BE2C (cell line): ENCODE measurements at regions not wholly inside any gene's neighbourhood (a gene's known extent, or its start where the extent isn't known, plus 50 kb on each side); places are given as distances from the start of the nearest gene placed in this dataset.
"Not testable (repeated sequence)": the region's sequence is repeated elsewhere in the genome, so short reads cannot be mapped to it uniquely, and the experiment has no call there.

Source experiments
- DNase-seq: peaks from one replicate; pipeline ENCODE4 v3.0.0-alpha.2; 2020
- H3K27me3 ChIP-seq: fragments of 250-450 bp; sonication (Bioruptor Pico); 2 replicates; pipeline ENCODE4 v1.5.1; 2020; ENCODE audit warnings: mild to moderate bottlenecking
- H3K36me3 ChIP-seq: fragments of 250-450 bp; sonication (Bioruptor Pico); 2 replicates; pipeline ENCODE4 v1.5.1; 2020; ENCODE audit warnings: mild to moderate bottlenecking
- H3K4me1 ChIP-seq: fragments of 250-450 bp; sonication (Bioruptor Pico); 2 replicates; pipeline ENCODE4 v1.5.1; 2020
- H3K4me3 ChIP-seq: 2 replicates; pipeline ENCODE4 v1.5.1; 2011; ENCODE audit warnings: low read depth, low read length
- H3K9me3 ChIP-seq: fragments of 250-450 bp; sonication (Bioruptor Pico); 2 replicates; pipeline ENCODE4 v1.5.1; 2020
- CTCF ChIP-seq: IDR thresholded peaks from 2 replicates; pipeline ENCODE4 v1.5.1; 2012; ENCODE audit warnings: mild to moderate bottlenecking, low read depth, low read length

GRCh38 chr13:88000787-88001186 lies 329.6 kb downstream of the SLITRK5 start:
- Histone ChIP-seq H3K27me3 (no peaks in the 10 kb centered on the region), H3K36me3 (no peaks in the 10 kb centered on the region), H3K4me3 (no peak overlapping the region), H3K4me1 (no peaks in the 10 kb centered on the region), H3K9me3 (no peaks in the 10 kb centered on the region)
- DNase-seq = no peak
- TF ChIP-seq CTCF = no peak

GRCh38 chr13:88005188-88005587 lies 334.0 kb downstream of the SLITRK5 start:
- Histone ChIP-seq H3K27me3 (no peaks in the 10 kb centered on the region), H3K9me3 (no peaks in the 10 kb centered on the region), H3K36me3 (no peaks in the 10 kb centered on the region), H3K4me3 (no peak overlapping the region), H3K4me1 (no peaks in the 10 kb centered on the region)
- peak; percentile 41 for TF ChIP-seq CTCF
- no peak for DNase-seq

- DNase-seq = no peak
- Histone ChIP-seq H3K36me3 (no peaks in the 10 kb centered on the region), H3K9me3 (no peaks in the 10 kb centered on the region), H3K4me3 (no peak overlapping the region), H3K4me1 (no peaks in the 10 kb centered on the region), H3K27me3 (no peaks in the 10 kb centered on the region)
- TF ChIP-seq CTCF = no peak
Observed at GRCh38 chr13:88014527-88014926, 343.4 kb downstream of the SLITRK5 start.

- Histone ChIP-seq H3K4me3 (no peak overlapping the region), H3K36me3 (no peaks in the 10 kb centered on the region), H3K4me1 (no peaks in the 10 kb centered on the region; the same call in 1 of the 2 replicates), H3K27me3 (no peaks in the 10 kb centered on the region), H3K9me3 (no peaks in the 10 kb centered on the region)
- TF ChIP-seq CTCF = no peak
- no peak for DNase-seq
Observed at GRCh38 chr13:88022431-88023208, 351.4 kb downstream of the SLITRK5 start.

GRCh38 chr13:88026241-88026640 lies 355.1 kb downstream of the SLITRK5 start:
- Histone ChIP-seq H3K4me3 (no peak overlapping the region), H3K9me3 (no peaks in the 10 kb centered on the region), H3K4me1 (no peaks in the 10 kb centered on the region; the same call in 1 of the 2 replicates), H3K36me3 (no peaks in the 10 kb centered on the region), H3K27me3 (no peaks in the 10 kb centered on the region)
- no peak for TF ChIP-seq CTCF
- no peak for DNase-seq

GRCh38 chr13:88031980-88032559 lies 360.9 kb downstream of the SLITRK5 start:
- H3K36me3 ChIP-seq = no peaks in the 10 kb centered on the region
- no peaks in the 10 kb centered on the region for H3K27me3 ChIP-seq
- no peak overlapping the region for H3K4me3 ChIP-seq
- H3K4me1 ChIP-seq = no peaks in the 10 kb centered on the region
- TF ChIP-seq CTCF = no peak
- no peak for DNase-seq
- H3K9me3 ChIP-seq = no peaks in the 10 kb centered on the region

- not testable (repeated sequence) for H3K4me3 ChIP-seq, H3K36me3 ChIP-seq, H3K9me3 ChIP-seq, H3K4me1 ChIP-seq, H3K27me3 ChIP-seq, DNase-seq
Observed at GRCh38 chr13:88036205-88036604, 365.0 kb downstream of the SLITRK5 start.
